ENCODE measurements at regions not wholly inside any gene's neighbourhood (a gene's known extent, or its start where the extent isn't known, plus 50 kb on each side); places are given as distances from the start of the nearest gene placed in this dataset.

GRCh38 chr3:102741105-102741504 lies 306.3 kb downstream of the ZPLD1 start:
- POLR2A ChIA-PET: no interaction called here
- WGBS (ENCODE audit: missing lambda C conversion rate): 42% methylated on average over 6 of the region's 6 CpGs
- FAIRE-seq: no peak
- H3K27ac ChIP-seq: no peak overlapping the region
- no peaks in the 10 kb centered on the region for H3K4me1 ChIP-seq
- H3K4me2 ChIP-seq: no peak overlapping the region
- no peak overlapping the region for H3K4me3 ChIP-seq
- no peaks in the 10 kb centered on the region for H3K9me3 ChIP-seq
- CTCF ChIA-PET: interaction anchor here (1.1 to 1.8 kb wide), 3 partner anchors 51 to 512 kb away, joined by 3 to 5 read pairs (median 3); no protein-coding TSS in a partner anchor
- DNase-seq (ENCODE audit: low read depth in 1 of 2, low spot score in 1 of 2): no peak
- ATAC-seq: peak; percentile 43 to 57; a peak in 3 of 6 replicates
- TF ChIP-seq GATA3 (IDR thresholded peaks at IDR 0.05; ENCODE audit: borderline replicate concordance) (no peak), RAD21 (conservative IDR thresholded peaks at IDR 0.05 in 1 of 2, IDR thresholded peaks at IDR 0.05 in 1 of 2) (peak in 1 of 2 experiments; percentile 23; a peak in 2 of 5 replicates), SMC3 (IDR thresholded peaks at IDR 0.05) (peak; percentile 17; the same call in 1 of the 3 replicates)

- no peak for TF ChIP-seq HOXB13 (CRISPR knock-in tag; IDR thresholded peaks at IDR 0.05; ENCODE audit: low read depth)
- no peak for TF ChIP-seq HOXB5 (CRISPR knock-in tag; IDR thresholded peaks at IDR 0.05)
- TF ChIP-seq EHF (CRISPR knock-in tag; IDR thresholded peaks at IDR 0.05): no peak
- TF ChIP-seq E2F6 (IDR thresholded peaks at IDR 0.05; ENCODE audit: borderline replicate concordance, low read depth): no peak
- no peak for TF ChIP-seq SREBF2 (IDR thresholded peaks at IDR 0.05)
- no peak for TF ChIP-seq RNF2 (IDR thresholded peaks at IDR 0.05; ENCODE audit: borderline replicate concordance, low read depth)
- TF ChIP-seq BHLHE40 (IDR thresholded peaks at IDR 0.05; ENCODE audit: low read depth, low read length): no peak
- no peak for TF ChIP-seq JUN (IDR thresholded peaks at IDR 0.05)
- no peak for TF ChIP-seq PHF8 (IDR thresholded peaks at IDR 0.05; ENCODE audit: borderline replicate concordance, low read depth)
- no peak for TF ChIP-seq POLR2A (IDR thresholded peaks at IDR 0.05; ENCODE audit: low read length)
- TF ChIP-seq REST (IDR thresholded peaks at IDR 0.05): no peak
- FAIRE-seq (no peak), ATAC-seq (no peak), DNase-seq (ENCODE audit: low read depth in 1 of 2, low spot score in 1 of 2) (peak in 1 of 2 experiments; percentile 3)
- ChIA-PET POLR2A (no interaction called here), CTCF (interaction anchor here (1.8 kb wide), 1 partner anchor 69 kb away, joined by 5 read pairs; no protein-coding TSS in a partner anchor)
- Histone ChIP-seq H3K4me3 (no peak overlapping the region), H3K27ac (no peak overlapping the region), H3K9me3 (no peaks in the 10 kb centered on the region), H3K4me2 (no peak overlapping the region), H3K4me1 (no peaks in the 10 kb centered on the region)
- WGBS (ENCODE audit: missing lambda C conversion rate): 32% methylated on average over 6 of the region's 6 CpGs
Measured at GRCh38 chr3:102741694-102742093, 306.9 kb downstream of the ZPLD1 start.

- no peak overlapping the region for H3K27ac ChIP-seq
- WGBS (ENCODE audit: missing lambda C conversion rate): 5% methylated on average over 4 of the region's 4 CpGs
- no peak overlapping the region for H3K4me3 ChIP-seq
- ChIA-PET POLR2A (no interaction called here), CTCF (no interaction called here)
- FAIRE-seq (no peak), ATAC-seq (peak in 1 of 2 experiments; percentile 31; a peak in 1 of 6 replicates), DNase-seq (ENCODE audit: low read depth in 1 of 2, low spot score in 1 of 2) (peak in 1 of 2 experiments; percentile 13)
- H3K9me3 ChIP-seq: no peaks in the 10 kb centered on the region
- H3K4me1 ChIP-seq: no peaks in the 10 kb centered on the region
- H3K4me2 ChIP-seq: no peak overlapping the region
- TF ChIP-seq HOXB13 (CRISPR knock-in tag; IDR thresholded peaks at IDR 0.05; ENCODE audit: low read depth) (no peak), SMC3 (IDR thresholded peaks at IDR 0.05) (peak; percentile 23; the same call in 1 of the 3 replicates), REST (IDR thresholded peaks at IDR 0.05) (no peak), POLR2AphosphoS2 (conservative IDR thresholded peaks at IDR 0.05; ENCODE audit: low read length) (no peak), MAZ (IDR thresholded peaks at IDR 0.05; ENCODE audit: borderline replicate concordance, low read depth, low read length) (no peak), EHF (CRISPR knock-in tag; IDR thresholded peaks at IDR 0.05) (no peak), RNF2 (IDR thresholded peaks at IDR 0.05; ENCODE audit: borderline replicate concordance, low read depth) (no peak), RFX5 (IDR thresholded peaks at IDR 0.05) (no peak), RCOR1 (IDR thresholded peaks at IDR 0.05; ENCODE audit: low read depth, low read length) (no peak), CTCF (IDR thresholded peaks at IDR 0.05) (peak; percentile 41), USF2 (IDR thresholded peaks at IDR 0.05) (no peak), ATOH8 (CRISPR knock-in tag; IDR thresholded peaks at IDR 0.05; ENCODE audit: low read depth) (no peak)
Measured at GRCh38 chr3:102745881-102746280, 311.1 kb downstream of the ZPLD1 start.

All from A549 (cell line).